ENCODE measurements at regions not wholly inside any gene's neighbourhood (a gene's known extent, or its start where the extent isn't known, plus 50 kb on each side); places are given as distances from the start of the nearest gene placed in this dataset.

DNA sequence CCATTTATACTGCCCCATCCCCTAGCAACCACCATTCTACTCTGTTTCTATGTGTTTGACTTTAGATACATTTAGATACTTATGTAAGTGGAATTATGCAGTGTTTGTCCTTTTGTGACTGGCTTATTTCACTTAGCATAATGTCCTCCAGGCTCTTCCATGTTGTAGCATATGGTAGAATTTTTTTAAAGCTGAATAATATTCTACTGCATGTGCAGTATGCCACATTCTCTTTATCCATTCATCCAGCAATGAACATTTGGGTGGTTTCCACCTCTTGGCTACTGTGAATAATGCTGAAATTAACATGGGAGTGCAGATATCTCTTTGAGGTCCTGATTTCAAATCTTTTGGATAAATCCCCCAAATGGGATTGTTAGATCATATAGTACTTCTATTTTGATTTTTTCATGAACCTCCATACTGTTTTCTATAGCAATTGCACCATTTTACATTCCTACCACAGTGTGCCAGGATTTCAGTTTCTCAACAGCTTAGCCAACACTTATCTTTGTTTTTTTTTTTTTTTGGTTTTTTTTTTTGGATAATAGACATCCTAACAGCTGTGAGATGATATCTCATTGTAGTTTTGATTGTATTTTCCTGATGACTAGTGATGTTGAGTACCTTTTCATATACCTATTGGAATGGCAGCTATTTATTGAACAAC lies 105.9 kb upstream of the LNX1 start:
- TF ChIP-seq CTCF (IDR thresholded peaks at IDR 0.05; ENCODE audit: partially characterized antibody, unreplicated experiment), result no peak

DNA sequence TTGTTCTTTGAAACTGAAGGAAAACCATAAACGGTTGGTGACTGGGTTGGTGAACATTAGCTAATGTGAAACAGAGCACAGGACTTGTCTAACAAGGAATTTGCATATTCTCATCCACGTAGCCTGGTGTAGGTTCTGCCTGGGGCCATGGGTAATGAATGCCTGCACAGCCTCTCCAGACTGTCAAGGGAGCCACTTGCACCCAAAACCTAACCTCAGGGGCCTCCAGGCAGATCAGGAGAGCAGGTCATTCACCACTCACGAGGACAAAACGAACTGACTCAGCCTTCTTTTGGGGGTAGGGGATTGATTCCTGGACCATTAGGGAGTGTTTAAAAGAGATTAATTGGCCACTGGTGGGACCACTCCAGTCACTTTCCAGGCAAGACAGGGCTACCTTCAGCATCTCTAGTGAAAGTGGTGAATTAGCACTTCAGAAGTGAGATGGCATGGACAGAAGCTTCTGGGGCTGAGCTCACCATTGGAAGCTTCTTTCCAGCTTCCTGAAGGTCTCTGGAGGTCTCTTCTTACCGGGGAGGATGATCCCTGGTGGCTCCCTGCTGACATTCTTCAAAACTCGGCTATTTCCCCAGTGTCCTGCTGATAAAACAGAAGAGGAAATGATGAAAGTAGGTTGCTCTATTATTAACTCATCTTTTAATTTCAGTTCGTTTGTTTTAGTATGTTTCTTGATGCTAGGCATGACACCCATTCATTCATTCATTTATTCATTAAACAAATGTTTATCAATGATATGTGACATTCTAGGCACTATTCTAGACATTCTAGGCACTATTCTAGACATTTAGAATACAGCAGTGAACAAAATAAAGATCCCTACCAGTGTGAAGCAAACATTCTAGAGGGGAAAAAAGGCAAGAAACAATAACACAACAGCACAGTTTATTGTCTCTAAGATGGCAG lies 104.5 kb upstream of the LNX1 start:
- Mint-ChIP-seq H3K4me1 (ENCODE audit: low read depth, unreplicated experiment) (no peaks in the 10 kb centered on the region), H3K4me3 (ENCODE audit: unreplicated experiment) (no peak overlapping the region), H3K27ac (ENCODE audit: unreplicated experiment) (no peak overlapping the region), H3K36me3 (ENCODE audit: unreplicated experiment) (no peaks in the 10 kb centered on the region), H3K9me3 (ENCODE audit: unreplicated experiment) (no peaks in the 10 kb centered on the region), H3K27me3 (ENCODE audit: unreplicated experiment) (no peaks in the 10 kb centered on the region)
- TF ChIP-seq CTCF (IDR thresholded peaks at IDR 0.05; ENCODE audit: partially characterized antibody, unreplicated experiment), result no peak
- DNase-seq, result no peak

More for the DNA sequence above, 105.9 kb upstream of the LNX1 start:
- H3K27ac Mint-ChIP-seq (ENCODE audit: unreplicated experiment), result no peak overlapping the region
- peaks cover 1% of the 10 kb centered on the region for H3K9me3 Mint-ChIP-seq (ENCODE audit: unreplicated experiment)
- H3K4me1 Mint-ChIP-seq (ENCODE audit: low read depth, unreplicated experiment), result no peaks in the 10 kb centered on the region
- H3K36me3 Mint-ChIP-seq (ENCODE audit: unreplicated experiment), result no peaks in the 10 kb centered on the region
- H3K27me3 Mint-ChIP-seq (ENCODE audit: unreplicated experiment), result no peaks in the 10 kb centered on the region
- no peak for DNase-seq
- no peak overlapping the region for H3K4me3 Mint-ChIP-seq (ENCODE audit: unreplicated experiment)

GRCh38 chr4:53694666-53695065 lies 103.4 kb upstream of the LNX1 start:
- H3K9me3 Mint-ChIP-seq (ENCODE audit: unreplicated experiment), result no peaks in the 10 kb centered on the region
- no peaks in the 10 kb centered on the region for H3K27me3 Mint-ChIP-seq (ENCODE audit: unreplicated experiment)
- TF ChIP-seq CTCF (IDR thresholded peaks at IDR 0.05; ENCODE audit: partially characterized antibody, unreplicated experiment), result no peak
- no peak overlapping the region for H3K4me3 Mint-ChIP-seq (ENCODE audit: unreplicated experiment)
- H3K36me3 Mint-ChIP-seq (ENCODE audit: unreplicated experiment), result no peaks in the 10 kb centered on the region
- H3K27ac Mint-ChIP-seq (ENCODE audit: unreplicated experiment), result no peak overlapping the region
- H3K4me1 Mint-ChIP-seq (ENCODE audit: low read depth, unreplicated experiment), result no peaks in the 10 kb centered on the region
- DNase-seq, result no peak

GRCh38 chr4:53693909-53694308 lies 102.6 kb upstream of the LNX1 start:
- Mint-ChIP-seq H3K9me3 (ENCODE audit: unreplicated experiment) (no peaks in the 10 kb centered on the region), H3K27me3 (ENCODE audit: unreplicated experiment) (no peaks in the 10 kb centered on the region), H3K27ac (ENCODE audit: unreplicated experiment) (no peak overlapping the region), H3K4me3 (ENCODE audit: unreplicated experiment) (no peak overlapping the region), H3K4me1 (ENCODE audit: low read depth, unreplicated experiment) (no peaks in the 10 kb centered on the region), H3K36me3 (ENCODE audit: unreplicated experiment) (no peaks in the 10 kb centered on the region)
- DNase-seq, result no peak
- TF ChIP-seq CTCF (IDR thresholded peaks at IDR 0.05; ENCODE audit: partially characterized antibody, unreplicated experiment), result no peak

DNA sequence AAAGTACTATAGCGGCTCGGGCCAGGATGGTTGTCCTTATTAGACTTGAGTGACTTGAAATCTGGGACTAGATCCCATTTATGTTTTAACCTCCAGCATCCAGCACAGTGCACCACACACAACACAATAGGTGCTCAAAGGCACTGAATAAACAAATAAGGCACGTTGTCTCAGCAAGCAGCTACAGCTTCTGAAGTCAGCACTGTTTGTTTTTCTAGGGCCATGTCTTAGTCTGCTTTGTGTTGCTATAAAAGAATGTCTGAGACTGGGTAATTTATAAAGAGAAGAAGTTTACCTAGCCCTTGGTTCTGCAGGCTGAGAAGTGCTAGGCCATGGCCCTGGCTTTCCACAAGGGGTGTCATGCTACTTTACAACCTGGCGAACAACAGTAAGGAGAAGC lies 102.1 kb upstream of the LNX1 start:
- no peak for TF ChIP-seq CTCF (IDR thresholded peaks at IDR 0.05; ENCODE audit: partially characterized antibody, unreplicated experiment)
- no peaks in the 10 kb centered on the region for H3K9me3 Mint-ChIP-seq (ENCODE audit: unreplicated experiment)
- no peak for DNase-seq

More for the DNA sequence above, 102.1 kb upstream of the LNX1 start:
- H3K36me3 Mint-ChIP-seq (ENCODE audit: unreplicated experiment), result no peaks in the 10 kb centered on the region
- H3K4me1 Mint-ChIP-seq (ENCODE audit: low read depth, unreplicated experiment), result no peaks in the 10 kb centered on the region
- H3K27me3 Mint-ChIP-seq (ENCODE audit: unreplicated experiment), result no peaks in the 10 kb centered on the region
- H3K27ac Mint-ChIP-seq (ENCODE audit: unreplicated experiment), result no peak overlapping the region
- H3K4me3 Mint-ChIP-seq (ENCODE audit: unreplicated experiment), result no peak overlapping the region
